Smooth muscle cell (in vitro differentiated cells): ENCODE measurements at regions not wholly inside any gene's neighbourhood (a gene's known extent, or its start where the extent isn't known, plus 50 kb on each side); places are given as distances from the start of the nearest gene placed in this dataset.

Source experiments
- DNase-seq: peaks from one replicate; lab custom pipeline; 2025; ENCODE audit not compliant: unreplicated experiment; lab: John Stamatoyannopoulos, UW
- H2AFZ ChIP-seq: fragments of 200-600 bp; sonication (generic); 2 replicates; pipeline ENCODE4 v1.6.0; 2016; ENCODE audit warnings: antibody characterized with exemption, low read depth, mild to moderate bottlenecking
- H3F3A ChIP-seq: fragments of 200-600 bp; sonication (generic); 2 replicates; pipeline ENCODE4 v1.6.0; 2017; ENCODE audit warnings: antibody characterized with exemption, low read depth
- H3K27ac ChIP-seq: fragments of 200-600 bp; sonication (generic); 2 replicates; pipeline ENCODE4 v1.5.1; 2016; ENCODE audit warnings: low read depth, mild to moderate bottlenecking
- H3K27me3 ChIP-seq: fragments of 200-600 bp; sonication (generic); 2 replicates; pipeline ENCODE4 v1.6.1; 2016; ENCODE audit warnings: low read depth, mild to moderate bottlenecking
- H3K36me3 ChIP-seq: fragments of 200-600 bp; sonication (generic); 2 replicates; pipeline ENCODE4 v1.5.1; 2016; ENCODE audit warnings: low read depth
- H3K4me1 ChIP-seq: fragments of 200-600 bp; sonication (generic); 2 replicates; pipeline ENCODE4 v1.5.1; 2016; ENCODE audit warnings: low read depth
- H3K4me2 ChIP-seq: fragments of 200-600 bp; sonication (generic); 2 replicates; pipeline ENCODE4 v1.6.0; 2016; ENCODE audit warnings: mild to moderate bottlenecking
- H3K4me3 ChIP-seq: fragments of 200-600 bp; sonication (generic); 2 replicates; pipeline ENCODE4 v1.5.1; 2016; ENCODE audit warnings: mild to moderate bottlenecking
- H3K79me2 ChIP-seq: fragments of 200-600 bp; sonication (generic); 2 replicates; pipeline ENCODE4 v1.6.0; 2016; ENCODE audit warnings: low read depth, mild to moderate bottlenecking
- H3K9ac ChIP-seq: fragments of 200-600 bp; sonication (generic); 2 replicates; pipeline ENCODE4 v1.6.0; 2016; ENCODE audit warnings: low read depth
- H3K9me3 ChIP-seq: fragments of 200-600 bp; sonication (generic); replicated peaks from 2 replicates; pipeline ENCODE4 v1.5.1; 2016; ENCODE audit warnings: low read depth
- H4K20me1 ChIP-seq: fragments of 200-600 bp; sonication (generic); 2 replicates; pipeline ENCODE4 v1.6.0; 2016; ENCODE audit warnings: low read depth
- WGBS: methylation state at CpG from one replicate; pipeline ENCODE4 v1.1.7; 2016; ENCODE audit warnings: low lambda C conversion rate; 5-methylcytosine and 5-hydroxymethylcytosine counted together
- TF ChIP-seq, protein P1 (sequence below): fragments of 200-600 bp; sonication (generic); IDR thresholded peaks from 2 replicates; pipeline ENCODE4 v1.5.1; 2017; ENCODE audit warnings: borderline replicate concordance, mild to moderate bottlenecking, antibody characterized with exemption; ENCODE audit not compliant: insufficient read depth, poor library complexity, severe bottlenecking

DNA sequence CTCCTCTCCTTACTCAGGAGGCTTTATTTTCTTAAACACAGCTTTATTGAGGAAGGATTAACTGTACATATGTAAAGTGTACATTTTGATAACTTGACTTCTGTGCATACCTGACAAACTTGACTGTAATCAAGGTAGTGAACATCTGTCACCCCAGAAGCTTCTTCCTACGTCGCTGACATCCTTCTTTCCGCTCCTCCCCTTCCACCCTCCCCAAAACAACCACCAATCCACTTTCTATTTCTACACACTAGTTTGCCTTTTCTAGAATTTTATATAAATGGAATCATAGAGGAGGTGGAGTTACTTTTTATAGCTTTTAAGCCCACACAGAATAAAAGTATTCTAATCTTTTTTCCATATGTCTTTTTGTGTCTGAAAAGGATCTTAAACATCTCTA, 225.2 kb upstream of the RBFOX1 start:
- no peaks in the 10 kb centered on the region for H3K9me3 ChIP-seq
- peaks cover 6% of the 10 kb centered on the region for H3K27me3 ChIP-seq
- no peak overlapping the region for H2AFZ ChIP-seq
- no peaks in the 10 kb centered on the region for H3K36me3 ChIP-seq
- H4K20me1 ChIP-seq, result no peaks in the 10 kb centered on the region
- no peaks in the 10 kb centered on the region for H3K4me1 ChIP-seq
- TF ChIP-seq, protein P1, sequence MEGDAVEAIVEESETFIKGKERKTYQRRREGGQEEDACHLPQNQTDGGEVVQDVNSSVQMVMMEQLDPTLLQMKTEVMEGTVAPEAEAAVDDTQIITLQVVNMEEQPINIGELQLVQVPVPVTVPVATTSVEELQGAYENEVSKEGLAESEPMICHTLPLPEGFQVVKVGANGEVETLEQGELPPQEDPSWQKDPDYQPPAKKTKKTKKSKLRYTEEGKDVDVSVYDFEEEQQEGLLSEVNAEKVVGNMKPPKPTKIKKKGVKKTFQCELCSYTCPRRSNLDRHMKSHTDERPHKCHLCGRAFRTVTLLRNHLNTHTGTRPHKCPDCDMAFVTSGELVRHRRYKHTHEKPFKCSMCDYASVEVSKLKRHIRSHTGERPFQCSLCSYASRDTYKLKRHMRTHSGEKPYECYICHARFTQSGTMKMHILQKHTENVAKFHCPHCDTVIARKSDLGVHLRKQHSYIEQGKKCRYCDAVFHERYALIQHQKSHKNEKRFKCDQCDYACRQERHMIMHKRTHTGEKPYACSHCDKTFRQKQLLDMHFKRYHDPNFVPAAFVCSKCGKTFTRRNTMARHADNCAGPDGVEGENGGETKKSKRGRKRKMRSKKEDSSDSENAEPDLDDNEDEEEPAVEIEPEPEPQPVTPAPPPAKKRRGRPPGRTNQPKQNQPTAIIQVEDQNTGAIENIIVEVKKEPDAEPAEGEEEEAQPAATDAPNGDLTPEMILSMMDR, result no peak
- no peaks in the 10 kb centered on the region for H3K79me2 ChIP-seq
- 89% methylated on average over 3 of the region's 3 CpGs for WGBS
- H3K9ac ChIP-seq, result no peak overlapping the region
- H3K27ac ChIP-seq, result no peak overlapping the region
- H3K4me3 ChIP-seq, result no peak overlapping the region
- no peak overlapping the region for H3K4me2 ChIP-seq
- no peaks in the 10 kb centered on the region for H3F3A ChIP-seq
- no peak for DNase-seq

GRCh38 chr16:7103056-7103455, 229.6 kb upstream of the RBFOX1 start:
- Histone ChIP-seq H3K36me3 (no peaks in the 10 kb centered on the region), H3K79me2 (no peaks in the 10 kb centered on the region), H4K20me1 (no peaks in the 10 kb centered on the region), H3K4me1 (no peaks in the 10 kb centered on the region), H3K9ac (no peak overlapping the region), H3K4me2 (no peak overlapping the region), H3K4me3 (no peak overlapping the region), H3K27me3 (peaks cover 3% of the 10 kb centered on the region), H2AFZ (no peak overlapping the region), H3F3A (no peaks in the 10 kb centered on the region), H3K9me3 (no peaks in the 10 kb centered on the region), H3K27ac (no peak overlapping the region)
- DNase-seq, result no peak
- TF ChIP-seq, protein P1, result no peak
- 88% methylated on average over 3 of the region's 3 CpGs for WGBS

DNA sequence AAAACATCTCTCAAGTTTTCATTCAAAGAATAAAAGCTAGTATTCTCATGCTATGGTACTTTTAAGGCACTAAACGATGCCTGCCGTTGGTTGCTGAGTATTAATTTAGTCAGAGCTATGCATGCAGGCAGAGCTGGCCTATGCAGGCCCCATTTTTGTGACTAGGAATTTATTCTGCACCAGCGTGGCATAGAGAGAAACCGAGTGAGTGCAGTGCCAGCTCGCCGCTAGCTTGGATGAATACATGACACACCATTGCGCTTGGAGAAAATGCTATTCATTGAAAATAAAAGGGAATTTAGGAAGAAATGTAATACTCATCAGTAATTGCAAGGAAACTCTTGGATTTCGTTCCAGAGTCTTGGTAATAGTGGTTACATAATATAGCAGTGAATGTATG, 231.6 kb upstream of the RBFOX1 start:
- H3K9me3 ChIP-seq, result no peaks in the 10 kb centered on the region
- no peaks in the 10 kb centered on the region for H3K27me3 ChIP-seq
- no peak overlapping the region for H3K4me2 ChIP-seq
- no peaks in the 10 kb centered on the region for H3F3A ChIP-seq
- H3K4me1 ChIP-seq, result no peaks in the 10 kb centered on the region
- 91% methylated on average over 8 of the region's 8 CpGs for WGBS
- DNase-seq, result no peak
- no peaks in the 10 kb centered on the region for H3K79me2 ChIP-seq
- TF ChIP-seq, protein P1, result no peak
- H2AFZ ChIP-seq, result no peak overlapping the region
- H3K36me3 ChIP-seq, result no peaks in the 10 kb centered on the region
- H3K4me3 ChIP-seq, result no peak overlapping the region
- H3K9ac ChIP-seq, result no peak overlapping the region
- H3K27ac ChIP-seq, result no peak overlapping the region
- no peaks in the 10 kb centered on the region for H4K20me1 ChIP-seq

- WGBS, result 53% methylated on average over 1 of the region's 1 CpG
- no peak for DNase-seq
Observed at GRCh38 chr16:7097518-7097917, 235.1 kb upstream of the RBFOX1 start.

More at GRCh38 chr16:7097518-7097917, 235.1 kb upstream of the RBFOX1 start:
- TF ChIP-seq, protein P1, result no peak
- H3F3A ChIP-seq, result no peaks in the 10 kb centered on the region
- no peaks in the 10 kb centered on the region for H3K9me3 ChIP-seq
- H3K27me3 ChIP-seq, result no peaks in the 10 kb centered on the region
- H4K20me1 ChIP-seq, result no peaks in the 10 kb centered on the region
- H3K9ac ChIP-seq, result no peak overlapping the region
- H3K4me1 ChIP-seq, result peaks cover 8% of the 10 kb centered on the region
- H2AFZ ChIP-seq, result no peak overlapping the region
- H3K27ac ChIP-seq, result no peak overlapping the region
- H3K36me3 ChIP-seq, result no peaks in the 10 kb centered on the region
- H3K4me2 ChIP-seq, result no peak overlapping the region
- no peaks in the 10 kb centered on the region for H3K79me2 ChIP-seq
- no peak overlapping the region for H3K4me3 ChIP-seq
